ENCODE measurements at regions not wholly inside any gene's neighbourhood (a gene's known extent, or its start where the extent isn't known, plus 50 kb on each side); places are given as distances from the start of the nearest gene placed in this dataset.

DNA sequence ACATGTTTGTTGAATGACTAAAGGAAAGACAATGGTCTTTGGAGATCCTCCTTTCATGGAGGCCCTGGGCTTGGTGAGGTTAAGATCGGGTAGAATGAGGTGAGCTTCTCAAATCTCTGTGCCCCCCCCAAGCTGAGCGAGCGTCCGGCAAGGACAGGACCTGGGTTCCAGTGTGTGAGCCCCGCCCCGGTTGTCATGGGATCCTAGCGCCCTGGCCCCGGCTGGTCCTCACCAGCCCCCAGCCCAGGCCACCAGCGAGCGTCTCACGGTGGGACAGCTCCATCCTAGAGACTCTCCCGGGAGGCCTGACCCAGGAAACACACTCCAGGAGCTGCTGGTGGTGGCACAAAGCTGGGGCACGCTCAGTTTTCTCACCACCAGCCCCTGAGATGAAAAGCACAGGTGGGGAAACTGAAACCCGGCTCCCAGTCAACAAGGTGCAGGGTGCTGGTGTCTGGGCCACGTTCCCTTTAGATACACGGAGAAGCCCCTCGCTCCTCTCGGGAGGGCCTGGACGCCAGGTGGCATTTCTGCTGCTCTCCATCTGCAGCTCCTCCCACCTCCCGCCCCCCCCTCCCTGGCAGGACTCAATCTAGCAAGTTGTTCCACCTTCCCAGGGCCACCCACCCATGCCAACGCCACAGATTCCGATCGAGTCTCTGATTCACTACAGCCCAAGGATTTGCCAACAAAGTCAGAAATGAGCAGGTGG, 131.3 kb upstream of the PPP1R26 start:
- H3K9ac ChIP-seq (ENCODE audit: low read length): no peak overlapping the region
- no peak overlapping the region for H3K23ac ChIP-seq (ENCODE audit: low read length)
- no CpG with 5 or more reads among the region's 23 CpGs for WGBS (ENCODE audit: extremely low coverage, insufficient coverage, low lambda C conversion rate)

GRCh38 chr9:135348788-135349150, 130.8 kb upstream of the PPP1R26 start:
- H2BK120ac ChIP-seq (ENCODE audit: low read depth, low read length): no peak overlapping the region
- H3K4me1 ChIP-seq (ENCODE audit: control insufficient read depth, low read depth, low read length): no peaks in the 10 kb centered on the region
- no peaks in the 10 kb centered on the region for H3K27me3 ChIP-seq (ENCODE audit: insufficient read depth, low read length, poor library complexity)
- no peak overlapping the region for H3K56ac ChIP-seq (ENCODE audit: low read length)
- no peak for DNase-seq
- no peak overlapping the region for H3K9ac ChIP-seq (ENCODE audit: low read length)
- H2AK5ac ChIP-seq (ENCODE audit: low read length): no peak overlapping the region
- WGBS (ENCODE audit: extremely low coverage, insufficient coverage, low lambda C conversion rate): no CpG with 5 or more reads among the region's 9 CpGs
- no peak overlapping the region for H3K4me2 ChIP-seq (ENCODE audit: low read length)
- H3K4ac ChIP-seq (ENCODE audit: low read depth, low read length): no peak overlapping the region
- H3K18ac ChIP-seq (ENCODE audit: low read length): no peak overlapping the region
- H3K36me3 ChIP-seq (ENCODE audit: control insufficient read depth, insufficient read depth, low read length): no peaks in the 10 kb centered on the region
- no peaks in the 10 kb centered on the region for H3K79me1 ChIP-seq (ENCODE audit: low read length)
- no peak overlapping the region for H4K8ac ChIP-seq (ENCODE audit: low read depth, low read length)
- no peak overlapping the region for H3K23ac ChIP-seq (ENCODE audit: low read length)
- no peak overlapping the region for H2BK5ac ChIP-seq (ENCODE audit: low read length)
- no peak overlapping the region for H4K5ac ChIP-seq (ENCODE audit: low read length)
- H2BK15ac ChIP-seq (replicated peaks; ENCODE audit: low read depth): no peak overlapping the region
- no peaks in the 10 kb centered on the region for H3K79me2 ChIP-seq (ENCODE audit: control insufficient read depth, insufficient read depth, low read length)
- no peak overlapping the region for H3K4me3 ChIP-seq (ENCODE audit: low read length)
- H3K27ac ChIP-seq (ENCODE audit: low read depth, low read length): no peak overlapping the region

More for the DNA sequence above, 131.3 kb upstream of the PPP1R26 start:
- Histone ChIP-seq H3K36me3 (ENCODE audit: control insufficient read depth, insufficient read depth, low read length) (no peaks in the 10 kb centered on the region), H3K4ac (ENCODE audit: low read depth, low read length) (no peak overlapping the region), H3K4me3 (ENCODE audit: low read length) (no peak overlapping the region), H2BK120ac (ENCODE audit: low read depth, low read length) (no peak overlapping the region), H3K27me3 (ENCODE audit: insufficient read depth, low read length, poor library complexity) (no peaks in the 10 kb centered on the region), H3K56ac (ENCODE audit: low read length) (no peak overlapping the region), H2BK15ac (replicated peaks; ENCODE audit: low read depth) (no peak overlapping the region), H3K79me2 (ENCODE audit: control insufficient read depth, insufficient read depth, low read length) (no peaks in the 10 kb centered on the region), H4K5ac (ENCODE audit: low read length) (no peak overlapping the region), H3K4me1 (ENCODE audit: control insufficient read depth, low read depth, low read length) (no peaks in the 10 kb centered on the region), H3K79me1 (ENCODE audit: low read length) (no peaks in the 10 kb centered on the region), H3K4me2 (ENCODE audit: low read length) (no peak overlapping the region), H3K18ac (ENCODE audit: low read length) (no peak overlapping the region), H4K8ac (ENCODE audit: low read depth, low read length) (no peak overlapping the region), H2AK5ac (ENCODE audit: low read length) (no peak overlapping the region), H2BK5ac (ENCODE audit: low read length) (no peak overlapping the region), H3K27ac (ENCODE audit: low read depth, low read length) (no peak overlapping the region)
- DNase-seq: no peak

DNA sequence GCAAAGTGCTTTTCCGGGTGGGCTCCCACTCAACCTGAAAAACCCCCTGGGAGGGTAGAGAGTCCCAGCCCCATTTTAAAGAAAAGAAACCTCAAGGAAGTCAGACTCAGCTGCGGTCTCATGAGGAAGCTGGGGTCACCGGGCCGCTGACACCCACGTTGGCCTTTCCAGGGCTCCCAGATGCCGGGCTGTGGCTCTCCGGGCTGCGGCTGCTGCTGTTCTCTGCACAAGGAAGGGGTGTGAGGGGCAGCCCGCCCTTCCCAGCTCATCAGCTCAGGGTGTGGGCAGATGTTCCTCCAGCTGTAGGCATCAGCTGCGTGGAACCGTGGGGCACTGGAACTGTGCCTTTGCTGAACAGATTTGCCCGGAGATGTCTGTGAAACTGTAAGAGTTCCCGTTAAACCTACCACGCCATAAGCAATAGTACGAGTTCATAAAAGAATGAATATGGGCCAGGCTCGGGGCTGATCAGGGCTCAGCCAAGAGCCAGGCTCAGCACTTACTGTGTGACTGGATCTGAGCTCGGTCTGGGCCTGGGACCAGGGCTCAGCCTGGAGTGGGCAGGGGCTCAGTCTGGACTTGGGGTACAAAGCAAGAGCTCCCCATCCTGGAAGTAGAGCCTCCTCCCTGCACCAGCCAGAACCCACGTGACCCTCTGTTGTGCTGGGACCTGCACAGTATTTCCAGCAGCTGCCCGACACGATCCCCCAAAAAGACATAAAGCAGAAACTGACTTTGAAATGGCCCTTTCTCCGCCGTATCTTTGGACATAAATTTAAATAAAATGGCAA, 130.2 kb upstream of the PPP1R26 start:
- no peak overlapping the region for H3K9ac ChIP-seq (ENCODE audit: low read length)
- no peaks in the 10 kb centered on the region for H3K79me1 ChIP-seq (ENCODE audit: low read length)
- H4K5ac ChIP-seq (ENCODE audit: low read length): no peak overlapping the region
- H3K4me3 ChIP-seq (ENCODE audit: low read length): no peak overlapping the region
- H3K4ac ChIP-seq (ENCODE audit: low read depth, low read length): no peak overlapping the region
- no CpG with 5 or more reads among the region's 22 CpGs for WGBS (ENCODE audit: extremely low coverage, insufficient coverage, low lambda C conversion rate)
- no peak overlapping the region for H3K23ac ChIP-seq (ENCODE audit: low read length)
- no peak for DNase-seq
- H3K79me2 ChIP-seq (ENCODE audit: control insufficient read depth, insufficient read depth, low read length): no peaks in the 10 kb centered on the region
- no peak overlapping the region for H3K4me2 ChIP-seq (ENCODE audit: low read length)
- H4K8ac ChIP-seq (ENCODE audit: low read depth, low read length): no peak overlapping the region
- no peak overlapping the region for H3K18ac ChIP-seq (ENCODE audit: low read length)
- H3K4me1 ChIP-seq (ENCODE audit: control insufficient read depth, low read depth, low read length): no peaks in the 10 kb centered on the region
- H3K56ac ChIP-seq (ENCODE audit: low read length): no peak overlapping the region
- no peak overlapping the region for H2BK15ac ChIP-seq (replicated peaks; ENCODE audit: low read depth)
- no peaks in the 10 kb centered on the region for H3K36me3 ChIP-seq (ENCODE audit: control insufficient read depth, insufficient read depth, low read length)
- no peak overlapping the region for H2BK120ac ChIP-seq (ENCODE audit: low read depth, low read length)
- no peak overlapping the region for H2BK5ac ChIP-seq (ENCODE audit: low read length)
- H3K27me3 ChIP-seq (ENCODE audit: insufficient read depth, low read length, poor library complexity): no peaks in the 10 kb centered on the region
- H3K27ac ChIP-seq (ENCODE audit: low read depth, low read length): no peak overlapping the region
- no peak overlapping the region for H2AK5ac ChIP-seq (ENCODE audit: low read length)

DNA sequence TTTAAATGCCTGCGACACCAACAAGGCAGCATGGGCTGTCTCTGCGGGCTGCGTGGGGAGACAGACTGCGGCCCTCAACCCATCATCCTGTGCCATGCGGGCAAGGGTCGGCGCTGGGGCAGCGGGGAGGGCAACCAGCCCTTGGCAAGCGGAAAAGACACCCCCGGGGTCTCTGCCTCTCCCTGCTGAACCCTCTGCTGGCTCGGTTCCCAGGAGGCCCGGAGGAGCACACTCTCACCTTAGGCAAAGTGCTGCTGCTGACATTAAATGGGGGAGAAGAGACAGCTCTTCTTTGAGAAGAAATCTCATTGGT, 129.6 kb upstream of the PPP1R26 start:
- Histone ChIP-seq H3K4me2 (ENCODE audit: low read length) (no peak overlapping the region), H3K9ac (ENCODE audit: low read length) (no peak overlapping the region), H2AK5ac (ENCODE audit: low read length) (no peak overlapping the region), H3K79me2 (ENCODE audit: control insufficient read depth, insufficient read depth, low read length) (no peaks in the 10 kb centered on the region), H4K8ac (ENCODE audit: low read depth, low read length) (no peak overlapping the region), H2BK5ac (ENCODE audit: low read length) (no peak overlapping the region), H3K56ac (ENCODE audit: low read length) (no peak overlapping the region), H3K23ac (ENCODE audit: low read length) (no peak overlapping the region), H3K4me1 (ENCODE audit: control insufficient read depth, low read depth, low read length) (no peaks in the 10 kb centered on the region), H3K27ac (ENCODE audit: low read depth, low read length) (no peak overlapping the region), H2BK120ac (ENCODE audit: low read depth, low read length) (no peak overlapping the region), H3K4ac (ENCODE audit: low read depth, low read length) (no peak overlapping the region), H2BK15ac (replicated peaks; ENCODE audit: low read depth) (no peak overlapping the region), H3K4me3 (ENCODE audit: low read length) (no peak overlapping the region), H3K79me1 (ENCODE audit: low read length) (no peaks in the 10 kb centered on the region), H3K36me3 (ENCODE audit: control insufficient read depth, insufficient read depth, low read length) (no peaks in the 10 kb centered on the region), H3K27me3 (ENCODE audit: insufficient read depth, low read length, poor library complexity) (no peaks in the 10 kb centered on the region), H4K5ac (ENCODE audit: low read length) (no peak overlapping the region), H3K18ac (ENCODE audit: low read length) (no peak overlapping the region)
- no peak for DNase-seq
- whole genome bisulfite sequencing (ENCODE audit: extremely low coverage, insufficient coverage, low lambda C conversion rate): no CpG with 5 or more reads among the region's 12 CpGs

GRCh38 chr9:135353935-135354334, 125.6 kb upstream of the PPP1R26 start:
- H3K4me2 ChIP-seq (ENCODE audit: low read length): no peak overlapping the region
- H3K27ac ChIP-seq (ENCODE audit: low read depth, low read length): no peak overlapping the region
- H3K79me2 ChIP-seq (ENCODE audit: control insufficient read depth, insufficient read depth, low read length): no peaks in the 10 kb centered on the region
- H3K56ac ChIP-seq (ENCODE audit: low read length): no peak overlapping the region
- DNase-seq: no peak
- no CpG with 5 or more reads among the region's 14 CpGs for WGBS (ENCODE audit: extremely low coverage, insufficient coverage, low lambda C conversion rate)
- H3K9ac ChIP-seq (ENCODE audit: low read length): no peak overlapping the region
- H3K36me3 ChIP-seq (ENCODE audit: control insufficient read depth, insufficient read depth, low read length): no peaks in the 10 kb centered on the region
- H3K18ac ChIP-seq (ENCODE audit: low read length): no peak overlapping the region
- no peak overlapping the region for H3K4ac ChIP-seq (ENCODE audit: low read depth, low read length)
- H3K4me3 ChIP-seq (ENCODE audit: low read length): no peak overlapping the region
- H2BK15ac ChIP-seq (replicated peaks; ENCODE audit: low read depth): no peak overlapping the region
- no peak overlapping the region for H2AK5ac ChIP-seq (ENCODE audit: low read length)
- no peak overlapping the region for H4K5ac ChIP-seq (ENCODE audit: low read length)
- H2BK120ac ChIP-seq (ENCODE audit: low read depth, low read length): no peak overlapping the region
- no peaks in the 10 kb centered on the region for H3K79me1 ChIP-seq (ENCODE audit: low read length)
- H3K23ac ChIP-seq (ENCODE audit: low read length): no peak overlapping the region
- H3K27me3 ChIP-seq (ENCODE audit: insufficient read depth, low read length, poor library complexity): no peaks in the 10 kb centered on the region
- H4K8ac ChIP-seq (ENCODE audit: low read depth, low read length): no peak overlapping the region
- no peaks in the 10 kb centered on the region for H3K4me1 ChIP-seq (ENCODE audit: control insufficient read depth, low read depth, low read length)
- no peak overlapping the region for H2BK5ac ChIP-seq (ENCODE audit: low read length)
